GM12865 (cell line): ENCODE measurements at regions not wholly inside any gene's neighbourhood (a gene's known extent, or its start where the extent isn't known, plus 50 kb on each side); places are given as distances from the start of the nearest gene placed in this dataset.

Experiments used
- DNase-seq: peaks from one replicate; pipeline ENCODE4 v3.0.0; 2010; ENCODE audit warnings: low read depth
- H3K4me3 ChIP-seq: 2 replicates; pipeline ENCODE4 v1.5.1; 2011; ENCODE audit warnings: mild to moderate bottlenecking, low read depth, low read length, control low read depth
- TF ChIP-seq, protein P1 (sequence below): IDR thresholded peaks from 2 replicates; pipeline ENCODE4 v1.5.1; 2011; ENCODE audit warnings: low read length, control low read depth, low read depth, inconsistent platforms; ENCODE audit not compliant: insufficient read depth; ENCODE audit errors: missing control alignments

- TF ChIP-seq, protein P1, sequence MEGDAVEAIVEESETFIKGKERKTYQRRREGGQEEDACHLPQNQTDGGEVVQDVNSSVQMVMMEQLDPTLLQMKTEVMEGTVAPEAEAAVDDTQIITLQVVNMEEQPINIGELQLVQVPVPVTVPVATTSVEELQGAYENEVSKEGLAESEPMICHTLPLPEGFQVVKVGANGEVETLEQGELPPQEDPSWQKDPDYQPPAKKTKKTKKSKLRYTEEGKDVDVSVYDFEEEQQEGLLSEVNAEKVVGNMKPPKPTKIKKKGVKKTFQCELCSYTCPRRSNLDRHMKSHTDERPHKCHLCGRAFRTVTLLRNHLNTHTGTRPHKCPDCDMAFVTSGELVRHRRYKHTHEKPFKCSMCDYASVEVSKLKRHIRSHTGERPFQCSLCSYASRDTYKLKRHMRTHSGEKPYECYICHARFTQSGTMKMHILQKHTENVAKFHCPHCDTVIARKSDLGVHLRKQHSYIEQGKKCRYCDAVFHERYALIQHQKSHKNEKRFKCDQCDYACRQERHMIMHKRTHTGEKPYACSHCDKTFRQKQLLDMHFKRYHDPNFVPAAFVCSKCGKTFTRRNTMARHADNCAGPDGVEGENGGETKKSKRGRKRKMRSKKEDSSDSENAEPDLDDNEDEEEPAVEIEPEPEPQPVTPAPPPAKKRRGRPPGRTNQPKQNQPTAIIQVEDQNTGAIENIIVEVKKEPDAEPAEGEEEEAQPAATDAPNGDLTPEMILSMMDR: no peak
- DNase-seq: no peak
- no peak overlapping the region for H3K4me3 ChIP-seq
Observed at GRCh38 chr5:30099634-30100033, 1093.9 kb upstream of the CDH6 start.

- TF ChIP-seq, protein P1: no peak
- DNase-seq: no peak
Observed at GRCh38 chr5:30098940-30099339, 1094.5 kb upstream of the CDH6 start.

GRCh38 chr5:30092548-30092947 lies 1100.9 kb upstream of the CDH6 start:
- TF ChIP-seq, protein P1: no peak
- DNase-seq: no peak
- no peak overlapping the region for H3K4me3 ChIP-seq

More at GRCh38 chr5:30098940-30099339, 1094.5 kb upstream of the CDH6 start:
- H3K4me3 ChIP-seq: no peak overlapping the region

GRCh38 chr5:30069441-30070263 lies 1123.8 kb upstream of the CDH6 start:
- no peak for DNase-seq
- TF ChIP-seq, protein P1: no peak

GRCh38 chr5:30063503-30063902 lies 1130.0 kb upstream of the CDH6 start:
- TF ChIP-seq, protein P1: no peak
- no peak for DNase-seq
- H3K4me3 ChIP-seq: no peak overlapping the region

More at GRCh38 chr5:30069441-30070263, 1123.8 kb upstream of the CDH6 start:
- H3K4me3 ChIP-seq: no peak overlapping the region

GRCh38 chr5:30051976-30052375 lies 1141.5 kb upstream of the CDH6 start:
- TF ChIP-seq, protein P1: no peak
- H3K4me3 ChIP-seq: no peak overlapping the region

More at GRCh38 chr5:30051976-30052375, 1141.5 kb upstream of the CDH6 start:
- no peak for DNase-seq
